Dendritic cell treated with granulocyte-macrophage colony-stimulating factor and Interleukin-4, amounts not matched to agents 40 ng/mL and 50 ng/mL, for 4 days (primary cell): ENCODE measurements at regions not wholly inside any gene's neighbourhood (a gene's known extent, or its start where the extent isn't known, plus 50 kb on each side); places are given as distances from the start of the nearest gene placed in this dataset.
"Not testable (repeated sequence)": the region's sequence is repeated elsewhere in the genome, so short reads cannot be mapped to it uniquely, and the experiment has no call there.

Source experiments
- H3K27ac Mint-ChIP-seq: one replicate; pipeline ENCODE4 v1.8.0; 2022; ENCODE audit warnings: mild to moderate bottlenecking, mixed read lengths
- H3K27me3 Mint-ChIP-seq: one replicate; pipeline ENCODE4 v1.8.0; 2022; ENCODE audit warnings: mild to moderate bottlenecking, mixed read lengths
- H3K36me3 Mint-ChIP-seq: one replicate; pipeline ENCODE4 v1.8.0; 2022; ENCODE audit warnings: low read depth, mixed read lengths
- H3K4me1 Mint-ChIP-seq: one replicate; pipeline ENCODE4 v1.8.0; 2022; ENCODE audit warnings: low read depth, mixed read lengths
- H3K4me3 Mint-ChIP-seq: one replicate; pipeline ENCODE4 v1.8.0; 2022; ENCODE audit warnings: mild to moderate bottlenecking, moderate library complexity, mixed read lengths
- H3K9me3 Mint-ChIP-seq: one replicate; pipeline ENCODE4 v1.8.0; 2022; ENCODE audit warnings: mixed read lengths
- intact Hi-C: fragments of 100-400 bp; cut with micrococcal nuclease; formaldehyde crosslinking; loops from one replicate; pipeline ENCODE4 v1.15.0; 2022

- no peaks in the 10 kb centered on the region for H3K4me1 Mint-ChIP-seq
- no peaks in the 10 kb centered on the region for H3K27me3 Mint-ChIP-seq
- no peak overlapping the region for H3K4me3 Mint-ChIP-seq
- H3K9me3 Mint-ChIP-seq: no peaks in the 10 kb centered on the region
- no peaks in the 10 kb centered on the region for H3K36me3 Mint-ChIP-seq
- intact Hi-C loops: no loop called here
- H3K27ac Mint-ChIP-seq: no peak overlapping the region
Measured at GRCh38 chr5:91839721-91840120, 456.6 kb upstream of the ARRDC3 start.

DNA sequence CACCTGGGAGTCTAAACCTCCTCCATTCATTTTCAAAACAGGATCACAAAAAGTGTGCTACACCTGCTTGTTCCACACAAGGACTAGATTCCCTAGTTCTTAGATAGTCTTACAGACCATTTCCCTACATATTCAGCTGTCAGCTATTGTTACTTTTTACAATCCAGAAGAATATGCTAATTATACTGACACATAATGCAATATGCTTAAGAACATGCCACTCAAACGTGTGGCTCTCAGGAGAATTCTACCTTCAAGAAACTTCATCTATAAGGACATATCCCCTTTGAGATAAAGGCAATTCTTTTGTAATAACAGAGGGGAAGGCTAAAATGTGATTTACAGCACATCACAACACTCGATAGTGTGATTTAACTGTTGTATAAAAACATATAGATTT lies 456.1 kb upstream of the ARRDC3 start:
- intact Hi-C loops: no loop called here
- no peak overlapping the region for H3K27ac Mint-ChIP-seq
- no peaks in the 10 kb centered on the region for H3K4me1 Mint-ChIP-seq
- no peaks in the 10 kb centered on the region for H3K9me3 Mint-ChIP-seq
- H3K4me3 Mint-ChIP-seq: no peak overlapping the region
- H3K27me3 Mint-ChIP-seq: no peaks in the 10 kb centered on the region
- H3K36me3 Mint-ChIP-seq: no peaks in the 10 kb centered on the region

GRCh38 chr5:91830361-91830953 lies 447.3 kb upstream of the ARRDC3 start:
- H3K27me3 Mint-ChIP-seq: no peaks in the 10 kb centered on the region
- no peaks in the 10 kb centered on the region for H3K4me1 Mint-ChIP-seq
- peaks cover 8% of the 10 kb centered on the region for H3K9me3 Mint-ChIP-seq
- no peaks in the 10 kb centered on the region for H3K36me3 Mint-ChIP-seq
- no peak overlapping the region for H3K4me3 Mint-ChIP-seq
- intact Hi-C loops: no loop called here
- no peak overlapping the region for H3K27ac Mint-ChIP-seq

- no peak overlapping the region for H3K4me3 Mint-ChIP-seq
- no peaks in the 10 kb centered on the region for H3K27me3 Mint-ChIP-seq
- no peaks in the 10 kb centered on the region for H3K36me3 Mint-ChIP-seq
- H3K9me3 Mint-ChIP-seq: peaks cover 14% of the 10 kb centered on the region
- no peak overlapping the region for H3K27ac Mint-ChIP-seq
- no peaks in the 10 kb centered on the region for H3K4me1 Mint-ChIP-seq
- intact Hi-C loops: no loop called here
Measured at GRCh38 chr5:91825618-91826017, 442.5 kb upstream of the ARRDC3 start.

DNA sequence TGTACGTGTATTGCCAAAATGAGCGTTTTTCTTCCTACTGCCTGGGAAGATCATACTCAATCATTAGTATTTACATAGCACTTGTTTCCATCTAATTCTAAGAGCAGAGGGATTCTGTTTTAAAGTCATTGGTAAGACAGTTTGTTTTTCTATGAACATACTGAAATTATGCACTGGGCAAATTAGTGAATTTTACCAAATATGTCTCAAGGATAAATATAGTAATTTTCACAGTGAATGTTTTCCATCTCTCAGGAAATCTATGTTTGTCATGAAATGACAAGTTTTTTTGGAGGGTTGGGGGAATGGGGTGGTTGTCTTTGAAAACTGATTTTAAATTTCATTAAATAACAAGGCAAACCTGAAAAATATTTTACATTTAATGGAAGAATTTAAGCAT lies 441.3 kb upstream of the ARRDC3 start:
- Mint-ChIP-seq H3K4me3 (no peak overlapping the region), H3K27me3 (no peaks in the 10 kb centered on the region), H3K36me3 (no peaks in the 10 kb centered on the region), H3K4me1 (no peaks in the 10 kb centered on the region), H3K27ac (no peak overlapping the region), H3K9me3 (peaks cover 23% of the 10 kb centered on the region)
- intact Hi-C loops: no loop called here

DNA sequence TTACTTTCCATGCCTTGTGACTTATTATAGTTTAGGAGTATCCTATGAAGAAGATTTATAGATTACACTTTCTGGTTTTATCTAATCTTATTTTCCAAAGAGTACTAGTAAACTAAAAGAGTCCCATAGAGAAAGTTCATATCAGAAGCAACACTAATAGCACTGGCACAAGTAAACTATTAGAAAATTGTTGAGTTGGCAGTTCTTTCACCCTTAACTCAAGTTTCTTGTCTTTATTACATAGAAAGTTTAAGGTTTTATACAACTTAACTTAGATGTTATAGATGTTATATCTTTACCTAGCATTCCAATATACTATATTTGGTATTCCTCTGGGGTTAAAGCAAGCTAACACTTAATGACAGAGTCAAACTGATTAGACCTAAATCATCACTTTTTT lies 437.8 kb upstream of the ARRDC3 start:
- Mint-ChIP-seq H3K27me3 (no peaks in the 10 kb centered on the region), H3K4me1 (no peaks in the 10 kb centered on the region), H3K27ac (no peak overlapping the region), H3K4me3 (no peak overlapping the region), H3K36me3 (no peaks in the 10 kb centered on the region), H3K9me3 (peaks cover 23% of the 10 kb centered on the region)
- intact Hi-C loops: no loop called here

GRCh38 chr5:91816681-91817080 lies 433.6 kb upstream of the ARRDC3 start:
- no peaks in the 10 kb centered on the region for H3K4me1 Mint-ChIP-seq
- H3K36me3 Mint-ChIP-seq: no peaks in the 10 kb centered on the region
- no peak overlapping the region for H3K27ac Mint-ChIP-seq
- H3K27me3 Mint-ChIP-seq: no peaks in the 10 kb centered on the region
- intact Hi-C loops: no loop called here
- H3K4me3 Mint-ChIP-seq: no peak overlapping the region
- H3K9me3 Mint-ChIP-seq: peaks cover 9% of the 10 kb centered on the region

DNA sequence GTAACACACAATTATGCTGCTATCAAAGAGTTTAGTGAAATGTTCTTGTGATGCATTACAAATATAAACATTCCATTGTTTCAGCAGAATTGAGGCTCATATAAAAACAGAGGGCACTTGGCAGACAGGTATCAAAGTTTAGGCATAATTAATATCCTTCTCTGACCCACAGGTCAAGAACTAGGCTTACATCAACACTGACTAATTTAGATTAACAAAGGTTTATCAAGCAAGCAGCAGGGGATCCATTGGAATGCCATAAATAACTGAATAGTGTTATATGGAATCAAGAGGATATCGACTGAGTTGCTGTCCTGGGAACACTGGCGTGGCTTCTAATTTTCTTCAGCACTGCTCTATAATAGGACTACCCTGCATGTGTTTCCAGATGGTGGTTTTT lies 414.5 kb upstream of the ARRDC3 start:
- H3K4me3 Mint-ChIP-seq: no peak overlapping the region
- H3K27ac Mint-ChIP-seq: no peak overlapping the region
- intact Hi-C loops: no loop called here
- no peaks in the 10 kb centered on the region for H3K4me1 Mint-ChIP-seq
- H3K36me3 Mint-ChIP-seq: no peaks in the 10 kb centered on the region
- no peaks in the 10 kb centered on the region for H3K27me3 Mint-ChIP-seq
- peaks cover 29% of the 10 kb centered on the region for H3K9me3 Mint-ChIP-seq

- H3K4me1 Mint-ChIP-seq: no peaks in the 10 kb centered on the region
- peaks cover 9% of the 10 kb centered on the region for H3K9me3 Mint-ChIP-seq
- no peaks in the 10 kb centered on the region for H3K27me3 Mint-ChIP-seq
- intact Hi-C loops: no loop called here
- no peak overlapping the region for H3K4me3 Mint-ChIP-seq
- H3K27ac Mint-ChIP-seq: no peak overlapping the region
- no peaks in the 10 kb centered on the region for H3K36me3 Mint-ChIP-seq
Measured at GRCh38 chr5:91794856-91795548, 411.9 kb upstream of the ARRDC3 start.

GRCh38 chr5:91794455-91794854 lies 411.3 kb upstream of the ARRDC3 start:
- intact Hi-C loops: no loop called here
- H3K4me3 Mint-ChIP-seq: no peak overlapping the region
- H3K27ac Mint-ChIP-seq: no peak overlapping the region
- peaks cover 5% of the 10 kb centered on the region for H3K9me3 Mint-ChIP-seq
- H3K27me3 Mint-ChIP-seq: no peaks in the 10 kb centered on the region
- no peaks in the 10 kb centered on the region for H3K36me3 Mint-ChIP-seq
- H3K4me1 Mint-ChIP-seq: no peaks in the 10 kb centered on the region

DNA sequence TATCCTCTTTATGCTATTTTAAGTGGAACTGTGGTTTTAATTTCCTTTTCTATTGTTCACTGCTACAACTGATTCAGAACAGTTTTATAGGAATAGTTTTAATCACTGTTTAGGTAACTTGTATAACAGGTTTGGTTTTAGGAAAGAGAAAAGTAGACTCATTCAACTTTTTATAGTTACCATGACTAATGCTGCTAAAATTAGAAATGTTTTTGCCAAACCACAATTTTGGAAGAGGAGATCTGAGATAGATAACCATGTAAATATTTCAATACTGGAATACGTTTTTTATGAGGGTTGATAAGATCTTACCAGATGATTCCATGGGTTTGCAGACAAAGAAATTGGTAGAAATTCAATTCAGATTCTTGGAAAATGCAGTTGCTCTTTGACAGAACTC lies 404.6 kb upstream of the ARRDC3 start:
- Mint-ChIP-seq H3K36me3 (no peaks in the 10 kb centered on the region), H3K4me3 (no peak overlapping the region), H3K9me3 (peaks cover 18% of the 10 kb centered on the region), H3K4me1 (no peaks in the 10 kb centered on the region), H3K27me3 (no peaks in the 10 kb centered on the region), H3K27ac (no peak overlapping the region)
- intact Hi-C loops: no loop called here

- Mint-ChIP-seq H3K36me3 (no peaks in the 10 kb centered on the region), H3K4me3 (no peak overlapping the region), H3K27ac (no peak overlapping the region), H3K9me3 (no peaks in the 10 kb centered on the region), H3K4me1 (no peaks in the 10 kb centered on the region), H3K27me3 (no peaks in the 10 kb centered on the region)
- intact Hi-C loops: no loop called here
Measured at GRCh38 chr5:91777671-91778070, 394.6 kb upstream of the ARRDC3 start.

DNA sequence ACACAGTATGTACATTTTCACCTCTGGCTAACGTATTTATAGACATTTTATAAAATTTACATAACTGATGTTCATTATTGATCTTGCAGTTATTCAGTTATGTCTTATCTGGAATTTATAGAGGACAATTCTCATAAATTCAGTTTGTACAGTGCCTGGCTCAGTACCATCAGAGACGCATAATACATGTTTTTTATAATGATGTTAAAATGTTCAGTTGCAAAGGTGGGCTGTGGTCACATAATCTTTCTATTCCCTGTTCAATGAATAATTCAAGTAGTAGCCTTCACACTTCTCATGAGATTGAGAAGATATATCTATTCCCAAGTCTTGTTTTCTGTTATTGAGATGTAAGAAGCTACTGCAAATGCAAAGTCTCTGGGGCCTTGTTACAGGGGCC lies 393.1 kb upstream of the ARRDC3 start:
- intact Hi-C loops: no loop called here
- no peak overlapping the region for H3K4me3 Mint-ChIP-seq
- no peak overlapping the region for H3K27ac Mint-ChIP-seq
- H3K36me3 Mint-ChIP-seq: no peaks in the 10 kb centered on the region
- H3K27me3 Mint-ChIP-seq: no peaks in the 10 kb centered on the region
- H3K9me3 Mint-ChIP-seq: no peaks in the 10 kb centered on the region
- no peaks in the 10 kb centered on the region for H3K4me1 Mint-ChIP-seq

DNA sequence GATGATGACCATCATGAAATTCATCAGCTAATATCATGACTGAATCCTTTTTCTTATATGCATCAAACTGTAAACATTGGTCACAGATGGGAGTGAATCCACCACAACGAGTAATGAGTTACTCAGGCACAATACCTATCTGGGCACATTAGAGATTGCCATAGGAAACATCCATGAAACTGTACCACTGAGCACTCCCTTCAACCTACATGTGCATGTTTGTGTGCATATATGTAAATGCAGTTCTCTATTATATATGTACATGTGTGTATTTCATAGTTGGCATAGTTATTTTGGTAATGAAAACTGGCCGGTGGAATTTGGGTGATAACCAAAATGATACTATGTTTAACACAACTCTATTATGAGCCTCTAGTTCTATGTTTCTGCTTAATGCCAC lies 387.3 kb upstream of the ARRDC3 start:
- H3K27ac Mint-ChIP-seq: no peak overlapping the region
- no peaks in the 10 kb centered on the region for H3K4me1 Mint-ChIP-seq
- intact Hi-C loops: no loop called here
- no peaks in the 10 kb centered on the region for H3K36me3 Mint-ChIP-seq
- H3K27me3 Mint-ChIP-seq: no peaks in the 10 kb centered on the region
- H3K4me3 Mint-ChIP-seq: no peak overlapping the region
- H3K9me3 Mint-ChIP-seq: no peaks in the 10 kb centered on the region

- H3K9me3 Mint-ChIP-seq, intact Hi-C loops, H3K36me3 Mint-ChIP-seq, H3K27ac Mint-ChIP-seq, H3K4me1 Mint-ChIP-seq, H3K4me3 Mint-ChIP-seq, H3K27me3 Mint-ChIP-seq: not testable (repeated sequence)
Measured at GRCh38 chr5:91757383-91757782, 374.3 kb upstream of the ARRDC3 start.
